Keratinocyte (primary cell): ENCODE measurements at regions not wholly inside any gene's neighbourhood (a gene's known extent, or its start where the extent isn't known, plus 50 kb on each side); places are given as distances from the start of the nearest gene placed in this dataset.
"Not testable (repeated sequence)": the region's sequence is repeated elsewhere in the genome, so short reads cannot be mapped to it uniquely, and the experiment has no call there.

Source experiments
- CTCF ChIP-seq, 3 experiments: IDR thresholded peaks in 1 of 3; conservative IDR thresholded peaks in 1 of 3; optimal IDR thresholded peaks in 1 of 3; 2 replicates in 2 of 3; 3 replicates in 1 of 3; pipeline versions ENCODE3 to v1.5.1; 2011; ENCODE audit warnings: low read length in 3 of 3, mild to moderate bottlenecking in 3 of 3, moderate library complexity in 2 of 3, control low read depth in 1 of 3, inconsistent platforms in 1 of 3; ENCODE audit not compliant: insufficient read depth in 2 of 3; ENCODE audit errors: extremely low read depth in 1 of 3
- EZH2 ChIP-seq: IDR thresholded peaks from one replicate; pipeline ENCODE4 v1.6.1; 2012; ENCODE audit warnings: inconsistent platforms, mild to moderate bottlenecking, low read length, moderate library complexity

GRCh38 chr1:120952207-120952870 lies 62.8 kb downstream of the PPIAL4A start:
- not testable (repeated sequence) for TF ChIP-seq CTCF (optimal IDR thresholded peaks at IDR 0.05 in 1 of 3, IDR thresholded peaks at IDR 0.05 in 1 of 3, conservative IDR thresholded peaks at IDR 0.05 in 1 of 3; ENCODE audit: extremely low read depth in 1 of 3, insufficient read depth in 2 of 3, low read length in 3 of 3); EZH2
